ENCODE measurements at regions not wholly inside any gene's neighbourhood (a gene's known extent, or its start where the extent isn't known, plus 50 kb on each side); places are given as distances from the start of the nearest gene placed in this dataset.

DNA sequence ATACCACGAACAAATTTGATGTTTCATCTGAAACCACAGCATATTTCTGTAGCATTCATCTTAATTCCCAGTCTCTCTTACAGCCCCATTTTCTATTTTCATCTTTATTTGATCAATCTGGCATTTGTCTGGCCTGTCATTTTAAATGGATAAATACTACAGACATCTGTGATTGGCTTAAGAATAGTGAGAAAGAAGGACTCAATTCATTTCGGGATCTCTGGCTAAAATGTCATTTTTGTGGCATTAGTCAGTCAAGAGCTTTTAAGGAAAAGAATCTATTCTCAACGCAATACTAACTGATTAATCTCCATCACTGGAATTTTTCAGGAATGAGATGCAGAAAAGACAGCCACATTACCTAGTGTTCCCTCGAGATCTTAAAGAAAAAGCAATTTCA, 585.9 kb downstream of the IRS1 start:
- H3K4me3 ChIP-seq (replicated peaks; ENCODE audit: low read depth, low read length) = no peak overlapping the region
- DNase-seq (ENCODE audit: extremely low read depth, low read depth) = peak; percentile 21
- TF ChIP-seq, protein P1, sequence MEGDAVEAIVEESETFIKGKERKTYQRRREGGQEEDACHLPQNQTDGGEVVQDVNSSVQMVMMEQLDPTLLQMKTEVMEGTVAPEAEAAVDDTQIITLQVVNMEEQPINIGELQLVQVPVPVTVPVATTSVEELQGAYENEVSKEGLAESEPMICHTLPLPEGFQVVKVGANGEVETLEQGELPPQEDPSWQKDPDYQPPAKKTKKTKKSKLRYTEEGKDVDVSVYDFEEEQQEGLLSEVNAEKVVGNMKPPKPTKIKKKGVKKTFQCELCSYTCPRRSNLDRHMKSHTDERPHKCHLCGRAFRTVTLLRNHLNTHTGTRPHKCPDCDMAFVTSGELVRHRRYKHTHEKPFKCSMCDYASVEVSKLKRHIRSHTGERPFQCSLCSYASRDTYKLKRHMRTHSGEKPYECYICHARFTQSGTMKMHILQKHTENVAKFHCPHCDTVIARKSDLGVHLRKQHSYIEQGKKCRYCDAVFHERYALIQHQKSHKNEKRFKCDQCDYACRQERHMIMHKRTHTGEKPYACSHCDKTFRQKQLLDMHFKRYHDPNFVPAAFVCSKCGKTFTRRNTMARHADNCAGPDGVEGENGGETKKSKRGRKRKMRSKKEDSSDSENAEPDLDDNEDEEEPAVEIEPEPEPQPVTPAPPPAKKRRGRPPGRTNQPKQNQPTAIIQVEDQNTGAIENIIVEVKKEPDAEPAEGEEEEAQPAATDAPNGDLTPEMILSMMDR (IDR thresholded peaks at IDR 0.05; ENCODE audit: low read depth, low read length, missing control alignments) = no peak

DNA sequence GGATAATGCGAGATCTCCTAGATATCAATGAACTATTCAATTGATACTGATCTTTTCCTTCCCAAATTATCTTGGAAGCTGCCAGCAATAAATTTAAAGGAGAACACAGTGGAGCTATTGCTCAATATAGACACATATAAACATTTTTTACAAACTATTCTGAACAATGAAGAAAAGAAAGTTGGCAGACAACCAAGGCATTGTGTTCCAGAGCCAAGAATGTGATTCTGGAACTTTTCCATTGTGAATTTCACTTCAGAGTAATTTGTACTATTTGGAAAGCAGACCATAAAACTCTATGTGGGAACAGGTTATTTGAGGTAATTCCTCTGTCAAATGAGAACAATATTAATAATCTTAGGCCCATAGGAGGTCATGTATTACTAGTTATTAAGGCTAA, 588.2 kb downstream of the IRS1 start:
- H3K4me3 ChIP-seq (replicated peaks; ENCODE audit: low read depth, low read length) = no peak overlapping the region
- TF ChIP-seq, protein P1 (IDR thresholded peaks at IDR 0.05; ENCODE audit: low read depth, low read length, missing control alignments) = no peak
- peak; percentile 48 for DNase-seq (ENCODE audit: extremely low read depth, low read depth)

DNA sequence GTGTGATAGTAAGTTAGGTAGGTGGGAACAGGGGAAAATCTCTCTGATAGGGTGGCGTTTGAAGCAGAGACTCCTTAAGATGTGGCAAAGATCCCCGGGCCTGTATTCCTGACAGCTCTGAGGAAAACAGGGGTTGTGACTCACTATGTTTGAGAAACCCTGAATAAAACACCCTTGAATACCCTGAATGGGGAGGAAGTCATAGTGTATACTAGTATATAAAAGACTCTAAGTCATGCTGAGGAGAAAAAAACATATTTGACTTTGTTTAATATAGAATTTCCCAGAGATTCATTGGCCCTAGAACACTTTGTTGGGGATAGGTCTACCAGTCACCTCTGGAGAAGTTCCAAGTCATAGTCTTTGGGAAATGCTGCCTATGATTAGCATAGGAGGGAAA, 590.9 kb downstream of the IRS1 start:
- TF ChIP-seq, protein P1 (IDR thresholded peaks at IDR 0.05; ENCODE audit: low read depth, low read length, missing control alignments) = no peak
- no peak overlapping the region for H3K4me3 ChIP-seq (replicated peaks; ENCODE audit: low read depth, low read length)
- no peak for DNase-seq (ENCODE audit: extremely low read depth, low read depth)

DNA sequence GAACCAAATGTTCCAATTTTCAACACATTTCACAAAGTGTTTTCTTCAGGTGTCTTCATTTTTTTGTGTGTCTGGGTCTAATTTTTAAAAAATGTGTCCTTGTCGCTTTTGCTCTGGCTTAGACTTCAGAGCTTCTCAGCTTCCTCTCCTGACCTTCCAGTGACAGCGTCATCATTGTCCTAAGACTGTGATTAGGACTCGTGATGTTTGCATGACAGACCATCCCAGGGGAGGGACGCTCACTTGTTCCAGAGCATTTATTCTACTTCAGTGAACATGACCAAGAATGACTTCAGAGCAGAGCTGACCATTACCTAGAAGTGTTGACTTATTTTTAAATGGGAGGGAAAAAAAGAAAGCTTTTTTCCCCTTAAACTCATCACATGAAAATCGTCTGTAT, 591.9 kb downstream of the IRS1 start:
- TF ChIP-seq, protein P1 (IDR thresholded peaks at IDR 0.05; ENCODE audit: low read depth, low read length, missing control alignments) = no peak
- DNase-seq (ENCODE audit: extremely low read depth, low read depth) = no peak

DNA sequence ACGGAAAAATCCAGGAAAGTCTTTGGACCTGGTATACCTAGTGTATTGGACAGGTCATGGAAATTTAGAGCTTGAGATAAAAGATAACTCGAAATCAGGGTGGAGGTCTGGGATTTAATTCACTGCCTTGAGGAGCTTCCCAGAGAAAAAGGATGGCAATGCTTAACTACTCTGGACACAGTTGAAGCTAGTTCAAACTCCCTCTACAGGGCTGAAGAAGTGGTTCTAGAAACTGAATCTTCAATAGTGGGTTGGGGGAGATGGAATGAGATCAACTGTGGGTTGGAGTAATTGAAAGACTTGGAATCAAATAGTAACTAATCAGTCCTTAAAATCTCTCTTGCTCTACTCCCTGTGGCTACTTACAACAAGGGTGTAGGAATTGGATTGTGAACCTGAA, 600.1 kb downstream of the IRS1 start:
- H3K4me3 ChIP-seq (replicated peaks; ENCODE audit: low read depth, low read length) = no peak overlapping the region
- TF ChIP-seq, protein P1 (IDR thresholded peaks at IDR 0.05; ENCODE audit: low read depth, low read length, missing control alignments) = no peak
- DNase-seq (ENCODE audit: extremely low read depth, low read depth) = no peak

More for the DNA sequence above, 591.9 kb downstream of the IRS1 start:
- H3K4me3 ChIP-seq (replicated peaks; ENCODE audit: low read depth, low read length) = no peak overlapping the region

DNA sequence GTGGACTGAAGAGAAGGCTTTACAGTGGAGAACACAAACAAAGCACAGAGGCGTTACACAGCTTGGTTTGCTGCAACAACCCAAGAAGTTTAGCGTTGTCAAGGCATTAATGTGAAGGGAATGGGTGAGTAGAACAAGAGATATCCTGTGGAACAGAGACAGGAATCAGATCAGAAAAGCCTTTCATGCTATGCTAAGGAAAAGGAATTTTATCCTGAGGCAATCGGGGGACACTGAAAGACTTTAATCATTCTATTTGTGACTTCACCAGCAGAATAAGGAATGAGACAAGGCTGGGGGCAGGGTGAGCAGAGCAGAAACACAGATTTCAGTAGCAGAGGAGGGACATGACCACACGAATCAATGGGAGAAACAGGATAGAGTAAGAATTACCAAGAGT, 600.7 kb downstream of the IRS1 start:
- H3K4me3 ChIP-seq (replicated peaks; ENCODE audit: low read depth, low read length) = no peak overlapping the region
- TF ChIP-seq, protein P1 (IDR thresholded peaks at IDR 0.05; ENCODE audit: low read depth, low read length, missing control alignments) = no peak
- no peak for DNase-seq (ENCODE audit: extremely low read depth, low read depth)

Measured in HFF-Myc (cell line).